ENCODE measurements at regions not wholly inside any gene's neighbourhood (a gene's known extent, or its start where the extent isn't known, plus 50 kb on each side); places are given as distances from the start of the nearest gene placed in this dataset.
"Not testable (repeated sequence)": the region's sequence is repeated elsewhere in the genome, so short reads cannot be mapped to it uniquely, and the experiment has no call there.

DNA sequence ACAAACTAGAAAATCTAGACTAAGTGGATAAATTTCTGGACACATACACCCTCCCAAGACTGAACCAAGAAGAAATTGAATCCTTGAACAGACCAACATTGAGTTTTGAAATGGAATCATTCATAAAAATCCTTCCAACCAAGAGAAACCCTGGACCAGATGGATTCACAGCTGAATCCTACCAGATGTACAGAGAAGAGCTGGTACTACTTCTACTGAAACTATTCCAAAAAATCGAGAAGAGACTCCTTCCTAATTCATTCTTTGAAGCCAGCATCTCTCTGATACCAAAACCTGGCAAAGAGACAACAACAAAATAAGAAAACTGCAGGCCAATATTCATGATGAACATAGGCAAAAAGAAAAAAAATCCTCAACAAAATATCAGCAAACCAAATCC, 227.4 kb downstream of the RPAP3 start:
- DNase-seq = no peak

- DNase-seq = peak; percentile 29
Measured at GRCh38 chr12:47473091-47473490, 232.7 kb downstream of the RPAP3 start.

DNA sequence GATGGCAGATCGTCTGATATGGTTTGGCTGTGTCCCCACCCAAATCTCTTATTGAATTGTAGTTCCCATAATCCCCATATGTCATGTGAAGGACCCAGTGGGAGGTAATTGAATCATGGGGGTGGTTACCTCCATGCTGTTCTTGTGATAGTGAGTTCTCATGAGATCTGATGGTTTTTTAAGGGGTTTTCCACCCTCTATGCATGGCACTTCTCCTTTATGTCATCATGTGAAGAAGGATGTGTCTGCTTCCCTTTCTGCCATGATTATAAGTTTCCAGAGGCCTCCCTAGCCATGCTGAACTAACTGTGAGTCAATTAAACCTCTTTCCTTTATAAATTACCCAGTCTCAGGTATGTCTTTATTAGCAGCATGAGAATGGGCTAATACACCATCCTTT, 235.5 kb downstream of the RPAP3 start:
- DNase-seq = not testable (repeated sequence)

GRCh38 chr12:47463918-47464317, 241.9 kb downstream of the RPAP3 start:
- not testable (repeated sequence) for DNase-seq

DNA sequence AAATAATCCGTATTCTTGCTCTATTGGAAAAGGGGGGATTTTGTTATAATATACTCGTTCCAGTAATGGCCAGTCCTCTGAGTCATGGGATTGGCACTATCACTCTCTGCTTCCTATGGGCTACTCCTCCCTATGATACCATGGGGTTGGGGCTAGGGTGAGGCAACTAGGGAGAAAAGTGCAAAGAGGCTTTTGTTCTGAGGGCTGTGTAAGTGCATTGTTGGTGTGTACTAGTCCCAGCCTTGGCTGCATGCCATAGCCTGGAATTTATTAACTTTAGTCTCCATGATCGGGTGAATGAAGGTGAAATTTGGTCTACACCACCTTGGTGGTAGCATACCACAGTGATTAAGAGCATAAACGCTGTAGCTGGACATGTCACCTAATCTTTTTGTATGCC, 247.6 kb downstream of the RPAP3 start:
- DNase-seq = no peak

- DNase-seq = no peak
Measured at GRCh38 chr12:47449797-47450196, 256.0 kb downstream of the RPAP3 start.

GRCh38 chr12:47442310-47442709, 263.5 kb downstream of the RPAP3 start:
- DNase-seq = no peak

- no peak for DNase-seq
Measured at GRCh38 chr12:47441490-47441889, 264.3 kb downstream of the RPAP3 start.

GRCh38 chr12:47438175-47438574, 267.7 kb downstream of the RPAP3 start:
- no peak for DNase-seq

GRCh38 chr12:47437570-47437969, 268.3 kb downstream of the RPAP3 start:
- no peak for DNase-seq

- no peak for DNase-seq
Measured at GRCh38 chr12:47433876-47434275, 272.0 kb downstream of the RPAP3 start.

- not testable (repeated sequence) for DNase-seq
Measured at GRCh38 chr12:47426678-47427309, 279.0 kb downstream of the RPAP3 start.

GRCh38 chr12:47422611-47423010, 283.2 kb downstream of the RPAP3 start:
- DNase-seq = no peak

- DNase-seq = no peak
Measured at GRCh38 chr12:47419497-47419896, 286.3 kb downstream of the RPAP3 start.

DNA sequence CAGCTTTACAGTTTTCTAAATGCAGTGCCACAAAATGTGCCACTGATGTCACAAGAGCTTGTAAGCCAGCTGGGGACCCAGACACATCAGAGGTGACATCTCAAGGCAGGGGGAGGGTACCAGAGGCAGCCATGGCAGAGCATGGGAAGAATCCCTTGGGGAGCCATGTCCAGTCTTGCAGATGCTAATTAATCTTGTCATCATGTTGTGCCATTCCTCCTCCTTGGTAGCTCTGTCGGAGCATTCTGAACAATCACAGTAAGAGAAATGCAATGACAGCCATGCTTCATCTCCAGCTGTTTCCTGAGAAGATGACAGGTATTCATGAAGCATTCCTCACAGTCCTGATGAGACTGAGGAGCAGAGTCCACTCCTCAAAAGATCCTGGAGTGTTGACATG, 287.9 kb downstream of the RPAP3 start:
- DNase-seq = no peak

- no peak for DNase-seq
Measured at GRCh38 chr12:47417121-47417520, 288.7 kb downstream of the RPAP3 start.

DNA sequence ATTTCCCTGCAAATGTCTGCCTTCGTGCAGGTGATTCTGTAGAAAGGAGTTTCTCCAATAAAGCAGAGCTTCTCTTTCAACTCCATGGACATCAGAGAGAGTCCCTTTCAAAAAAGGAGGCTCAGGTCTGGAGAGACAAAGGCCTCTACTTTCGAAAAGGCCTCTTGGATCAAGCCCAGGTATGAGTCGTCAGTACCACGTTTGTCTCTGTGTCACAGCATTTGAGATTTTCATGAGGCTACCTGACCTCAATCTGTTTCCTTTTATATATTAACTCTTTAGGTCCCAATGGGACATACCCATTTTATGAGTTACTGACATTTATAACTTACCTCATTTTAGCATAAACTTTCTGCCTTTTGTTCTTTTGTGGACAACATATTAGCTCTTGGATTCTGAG, 290.8 kb downstream of the RPAP3 start:
- DNase-seq = no peak

GRCh38 chr12:47414511-47414910, 291.3 kb downstream of the RPAP3 start:
- DNase-seq = no peak

GRCh38 chr12:47413806-47414205, 292.0 kb downstream of the RPAP3 start:
- no peak for DNase-seq

- no peak for DNase-seq
Measured at GRCh38 chr12:47412601-47413236, 293.1 kb downstream of the RPAP3 start.

- DNase-seq = no peak
Measured at GRCh38 chr12:47411966-47412365, 293.9 kb downstream of the RPAP3 start.

GRCh38 chr12:47410862-47411261, 295.0 kb downstream of the RPAP3 start:
- no peak for DNase-seq

GRCh38 chr12:47410383-47410782, 295.4 kb downstream of the RPAP3 start:
- DNase-seq = no peak

DNA sequence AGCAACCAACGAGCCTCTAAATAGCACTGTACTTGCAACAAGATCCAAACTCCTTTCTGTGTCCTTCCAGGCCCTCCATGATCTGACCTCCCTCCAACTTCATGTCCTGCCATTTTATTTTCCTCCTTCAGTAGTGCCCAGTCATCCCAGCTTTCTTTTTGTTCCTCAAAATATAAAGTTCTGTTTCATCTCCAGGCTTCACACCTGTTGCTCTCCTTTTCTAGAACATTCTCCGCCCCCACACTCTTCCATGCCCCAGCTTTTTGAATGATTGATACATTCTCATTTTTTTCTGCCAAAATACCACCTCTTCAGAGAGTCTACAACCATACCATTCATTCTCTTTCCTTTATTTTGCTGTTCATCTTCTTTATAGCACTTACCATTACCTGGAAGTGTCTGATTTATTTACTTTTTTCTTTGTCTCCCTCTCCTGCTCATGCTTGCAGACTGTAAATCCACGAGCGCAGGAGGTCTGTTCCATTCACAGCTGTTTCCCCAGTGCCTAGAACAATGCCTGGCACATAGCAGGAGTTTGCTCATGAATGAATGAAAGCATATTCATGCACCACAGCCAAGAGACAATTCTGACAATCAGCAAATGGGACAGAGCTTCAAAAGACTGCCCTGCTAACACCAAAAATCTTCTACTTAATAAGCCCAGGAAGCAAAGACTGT, 296.4 kb downstream of the RPAP3 start:
- DNase-seq = no peak

Data from NCI-H1105 (cell line).